Caco-2 (cell line): ENCODE measurements at regions not wholly inside any gene's neighbourhood (a gene's known extent, or its start where the extent isn't known, plus 50 kb on each side); places are given as distances from the start of the nearest gene placed in this dataset.

Experiments
- BruUV-seq: library from RNA; stranded (reverse); fragments of 400-500 nt; replicated peaks from 2 replicates; lab custom pipeline; 2021; lab: Mats Ljungman, UMichigan
- CTCF ChIA-PET: fragments of 300-600 bp; sonication (Branson Sonifier 250); formaldehyde crosslinking; loops from one replicate; lab custom pipeline; 2022; ENCODE audit warnings: antibody characterized with exemption; lab: Charles Lee
- POLR2A ChIA-PET: fragments of 300-600 bp; sonication (Branson Sonifier 250); formaldehyde crosslinking; loops from one replicate; lab custom pipeline; 2022; ENCODE audit warnings: antibody characterized with exemption; lab: Charles Lee
- DNase-seq, 2 experiments: peaks; one replicate each; pipeline versions ENCODE4 v3.0.0 to v3.0.0-alpha.2; 2020 to 2022
- H3K27me3 ChIP-seq: replicated peaks from 2 replicates; pipeline ENCODE4 v1.6.0; 2011; ENCODE audit warnings: low read length; ENCODE audit not compliant: control insufficient read depth, insufficient read depth
- H3K36me3 ChIP-seq: 2 replicates; pipeline ENCODE4 v1.5.1; 2011; ENCODE audit warnings: low read length; ENCODE audit not compliant: control insufficient read depth, insufficient read depth
- H3K4me1 ChIP-seq: fragments of 250-450 bp; sonication (Bioruptor Pico); 2 replicates; pipeline ENCODE4 v1.5.1; 2020; ENCODE audit warnings: mild to moderate bottlenecking
- H3K4me3 ChIP-seq: 2 replicates; pipeline ENCODE4 v1.5.1; 2011; ENCODE audit warnings: low read depth, mild to moderate bottlenecking, control low read depth, low read length
- H3K9me3 ChIP-seq: fragments of 250-450 bp; sonication (Bioruptor Pico); 2 replicates; pipeline ENCODE4 v1.5.1; 2020; ENCODE audit warnings: mild to moderate bottlenecking, moderate library complexity
- H3K27ac Mint-ChIP-seq: one replicate; pipeline ENCODE4 v1.8.0; 2022; ENCODE audit warnings: mixed read lengths; ENCODE audit not compliant: unreplicated experiment
- H3K27me3 Mint-ChIP-seq: one replicate; pipeline ENCODE4 v1.8.0; 2022; ENCODE audit warnings: mixed read lengths; ENCODE audit not compliant: insufficient read depth, unreplicated experiment
- H3K36me3 Mint-ChIP-seq: one replicate; pipeline ENCODE4 v1.8.0; 2022; ENCODE audit warnings: mild to moderate bottlenecking, mixed read lengths; ENCODE audit not compliant: insufficient read depth, unreplicated experiment
- H3K4me1 Mint-ChIP-seq: one replicate; pipeline ENCODE4 v1.8.0; 2022; ENCODE audit warnings: low read depth, mixed read lengths; ENCODE audit not compliant: unreplicated experiment
- H3K4me3 Mint-ChIP-seq: one replicate; pipeline ENCODE4 v1.8.0; 2022; ENCODE audit warnings: mild to moderate bottlenecking, moderate library complexity, mixed read lengths; ENCODE audit not compliant: unreplicated experiment
- H3K9me3 Mint-ChIP-seq: one replicate; pipeline ENCODE4 v1.8.0; 2022; ENCODE audit warnings: mixed read lengths; ENCODE audit not compliant: unreplicated experiment
- CTCF ChIP-seq, 2 experiments: fragments of 200-600 bp in 1 of 2; IDR thresholded peaks; 1 replicate in 1 of 2; 2 replicates in 1 of 2; pipeline versions ENCODE4 v1.5.1 to v1.8.0; 2011 to 2022; ENCODE audit warnings: antibody characterized with exemption in 1 of 2, control low read depth in 1 of 2, inconsistent platforms in 1 of 2, low read depth in 1 of 2, low read length in 1 of 2, mild to moderate bottlenecking in 1 of 2, moderate library complexity in 1 of 2; ENCODE audit not compliant: insufficient read depth in 1 of 2, severe bottlenecking in 1 of 2, unreplicated experiment in 1 of 2
- intact Hi-C: fragments of 100-400 bp; cut with micrococcal nuclease; formaldehyde crosslinking; loops from one replicate; pipeline ENCODE4 v1.10.0; 2022; ENCODE audit not compliant: unreplicated experiment

- no TSS peak for BruUV-seq
- intact Hi-C loops: no loop called here
- Mint-ChIP-seq H3K36me3 (no peaks in the 10 kb centered on the region), H3K9me3 (no peaks in the 10 kb centered on the region), H3K4me3 (no peak overlapping the region), H3K27me3 (no peaks in the 10 kb centered on the region), H3K4me1 (no peaks in the 10 kb centered on the region), H3K27ac (no peak overlapping the region)
- CTCF ChIA-PET: no interaction called here
- no peak for TF ChIP-seq CTCF (IDR thresholded peaks at IDR 0.05; ENCODE audit: insufficient read depth in 1 of 2, low read depth in 1 of 2, low read length in 1 of 2, severe bottlenecking in 1 of 2, unreplicated experiment in 1 of 2)
- H3K4me3 ChIP-seq: no peak overlapping the region
- POLR2A ChIA-PET: no interaction called here
- no peak for DNase-seq
- H3K36me3 ChIP-seq: no peaks in the 10 kb centered on the region
- no peaks in the 10 kb centered on the region for H3K27me3 ChIP-seq
- no peaks in the 10 kb centered on the region for H3K9me3 ChIP-seq
- H3K4me1 ChIP-seq: 0 out of 2 replicates have a peak, but pooled peaks cover 6% of the 10 kb centered on the region
Measured at GRCh38 chr16:55037046-55037445, 106.4 kb downstream of the IRX5 start.

GRCh38 chr16:55037966-55038365 is 107.3 kb downstream of the IRX5 start:
- CTCF ChIA-PET: no interaction called here
- Mint-ChIP-seq H3K9me3 (no peaks in the 10 kb centered on the region), H3K36me3 (no peaks in the 10 kb centered on the region), H3K4me3 (no peak overlapping the region), H3K27ac (no peak overlapping the region), H3K27me3 (no peaks in the 10 kb centered on the region), H3K4me1 (no peaks in the 10 kb centered on the region)
- H3K4me3 ChIP-seq: no peak overlapping the region
- intact Hi-C loops: no loop called here
- no peaks in the 10 kb centered on the region for H3K9me3 ChIP-seq
- no TSS peak for BruUV-seq
- H3K36me3 ChIP-seq: no peaks in the 10 kb centered on the region
- H3K4me1 ChIP-seq: 0 out of 2 replicates have a peak, but pooled peaks cover 6% of the 10 kb centered on the region
- no peak for DNase-seq
- TF ChIP-seq CTCF (IDR thresholded peaks at IDR 0.05; ENCODE audit: insufficient read depth in 1 of 2, low read depth in 1 of 2, low read length in 1 of 2, severe bottlenecking in 1 of 2, unreplicated experiment in 1 of 2): no peak
- POLR2A ChIA-PET: no interaction called here
- H3K27me3 ChIP-seq: no peaks in the 10 kb centered on the region

DNA sequence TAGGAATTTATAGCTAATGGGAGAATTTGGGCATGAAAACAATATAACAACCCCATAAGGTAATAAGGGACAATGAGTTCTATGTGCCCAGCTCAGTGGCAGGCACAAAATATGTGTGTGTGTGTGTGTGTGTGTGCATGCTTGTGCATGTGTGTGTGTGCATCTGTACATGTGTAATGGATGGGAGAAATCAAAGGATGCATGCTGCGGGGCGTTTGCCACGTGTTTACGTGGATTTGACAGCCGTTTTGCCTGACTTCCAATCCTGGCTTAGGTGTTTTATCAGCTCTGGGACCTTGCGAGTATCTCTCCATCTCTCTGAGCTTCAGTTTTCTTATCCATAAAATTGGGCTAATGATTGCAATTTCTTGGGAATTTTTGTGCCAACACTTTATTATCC is 108.4 kb downstream of the IRX5 start:
- H3K9me3 Mint-ChIP-seq: no peaks in the 10 kb centered on the region
- Histone ChIP-seq H3K4me1 (peaks cover 7% of the 10 kb centered on the region), H3K36me3 (no peaks in the 10 kb centered on the region), H3K27me3 (no peaks in the 10 kb centered on the region), H3K9me3 (no peaks in the 10 kb centered on the region), H3K4me3 (no peak overlapping the region)
- no peaks in the 10 kb centered on the region for H3K27me3 Mint-ChIP-seq
- DNase-seq: no peak
- ChIA-PET POLR2A (no interaction called here), CTCF (no interaction called here)
- TF ChIP-seq CTCF (IDR thresholded peaks at IDR 0.05; ENCODE audit: insufficient read depth in 1 of 2, low read depth in 1 of 2, low read length in 1 of 2, severe bottlenecking in 1 of 2, unreplicated experiment in 1 of 2): no peak
- no peaks in the 10 kb centered on the region for H3K36me3 Mint-ChIP-seq
- no peak overlapping the region for H3K4me3 Mint-ChIP-seq
- no peaks in the 10 kb centered on the region for H3K4me1 Mint-ChIP-seq
- H3K27ac Mint-ChIP-seq: no peak overlapping the region
- intact Hi-C loops: no loop called here
- no TSS peak for BruUV-seq
